GM18505 (cell line): ENCODE measurements at regions not wholly inside any gene's neighbourhood (a gene's known extent, or its start where the extent isn't known, plus 50 kb on each side); places are given as distances from the start of the nearest gene placed in this dataset.
"Not testable (repeated sequence)": the region's sequence is repeated elsewhere in the genome, so short reads cannot be mapped to it uniquely, and the experiment has no call there.

Experiments
- ATAC-seq: cut with Tn5 transposase; IDR thresholded peaks from one replicate; pipeline ENCODE4 v1.9.1; 2021; ENCODE audit not compliant: unreplicated experiment
- POLR2A ChIP-seq: IDR thresholded peaks from 4 replicates; pipeline ENCODE4 v1.6.1; 2011; ENCODE audit warnings: borderline replicate concordance; ENCODE audit not compliant: insufficient read depth, insufficient read length; ENCODE audit errors: extremely low read depth

- ATAC-seq: no peak
- no peak for TF ChIP-seq POLR2A
Observed at GRCh38 chr18:8882632-8883408, 177.5 kb downstream of the MTCL1 start.

GRCh38 chr18:8883409-8883668 lies 178.0 kb downstream of the MTCL1 start:
- no peak for TF ChIP-seq POLR2A
- ATAC-seq: no peak

- not testable (repeated sequence) for ATAC-seq
Observed at GRCh38 chr18:8887877-8888276, 182.5 kb downstream of the MTCL1 start.

GRCh38 chr18:8889489-8889888 lies 184.1 kb downstream of the MTCL1 start:
- TF ChIP-seq POLR2A: no peak
- ATAC-seq: no peak

- not testable (repeated sequence) for ATAC-seq
Observed at GRCh38 chr18:8890503-8890902, 185.1 kb downstream of the MTCL1 start.

GRCh38 chr18:8890957-8891464 lies 185.7 kb downstream of the MTCL1 start:
- no peak for TF ChIP-seq POLR2A
- no peak for ATAC-seq

GRCh38 chr18:8893221-8893620 lies 187.9 kb downstream of the MTCL1 start:
- TF ChIP-seq POLR2A: no peak
- ATAC-seq: no peak

- no peak for TF ChIP-seq POLR2A
- ATAC-seq: no peak
Observed at GRCh38 chr18:8893628-8894231, 188.4 kb downstream of the MTCL1 start.

- TF ChIP-seq POLR2A: no peak
- no peak for ATAC-seq
Observed at GRCh38 chr18:8894823-8895222, 189.5 kb downstream of the MTCL1 start.

- no peak for ATAC-seq
- no peak for TF ChIP-seq POLR2A
Observed at GRCh38 chr18:8895341-8895740, 190.0 kb downstream of the MTCL1 start.

GRCh38 chr18:8895987-8896619 lies 190.7 kb downstream of the MTCL1 start:
- no peak for ATAC-seq
- no peak for TF ChIP-seq POLR2A

- no peak for TF ChIP-seq POLR2A
- no peak for ATAC-seq
Observed at GRCh38 chr18:8899000-8899399, 193.6 kb downstream of the MTCL1 start.

GRCh38 chr18:8900552-8900951 lies 195.2 kb downstream of the MTCL1 start:
- no peak for ATAC-seq
- TF ChIP-seq POLR2A: no peak

GRCh38 chr18:8901019-8901418 lies 195.7 kb downstream of the MTCL1 start:
- ATAC-seq: no peak
- TF ChIP-seq POLR2A: no peak
